BE2C (cell line): ENCODE measurements at regions not wholly inside any gene's neighbourhood (a gene's known extent, or its start where the extent isn't known, plus 50 kb on each side); places are given as distances from the start of the nearest gene placed in this dataset.

Experiments used
- DNase-seq: peaks from one replicate; pipeline ENCODE4 v3.0.0-alpha.2; 2020
- H3K27me3 ChIP-seq: fragments of 250-450 bp; sonication (Bioruptor Pico); 2 replicates; pipeline ENCODE4 v1.5.1; 2020; ENCODE audit warnings: mild to moderate bottlenecking
- H3K36me3 ChIP-seq: fragments of 250-450 bp; sonication (Bioruptor Pico); 2 replicates; pipeline ENCODE4 v1.5.1; 2020; ENCODE audit warnings: mild to moderate bottlenecking
- H3K4me1 ChIP-seq: fragments of 250-450 bp; sonication (Bioruptor Pico); 2 replicates; pipeline ENCODE4 v1.5.1; 2020
- H3K4me3 ChIP-seq: 2 replicates; pipeline ENCODE4 v1.5.1; 2011; ENCODE audit warnings: low read depth, low read length
- H3K9me3 ChIP-seq: fragments of 250-450 bp; sonication (Bioruptor Pico); 2 replicates; pipeline ENCODE4 v1.5.1; 2020
- TF ChIP-seq, protein P1 (sequence below): IDR thresholded peaks from 2 replicates; pipeline ENCODE4 v1.5.1; 2012; ENCODE audit warnings: mild to moderate bottlenecking, low read depth, low read length

DNA sequence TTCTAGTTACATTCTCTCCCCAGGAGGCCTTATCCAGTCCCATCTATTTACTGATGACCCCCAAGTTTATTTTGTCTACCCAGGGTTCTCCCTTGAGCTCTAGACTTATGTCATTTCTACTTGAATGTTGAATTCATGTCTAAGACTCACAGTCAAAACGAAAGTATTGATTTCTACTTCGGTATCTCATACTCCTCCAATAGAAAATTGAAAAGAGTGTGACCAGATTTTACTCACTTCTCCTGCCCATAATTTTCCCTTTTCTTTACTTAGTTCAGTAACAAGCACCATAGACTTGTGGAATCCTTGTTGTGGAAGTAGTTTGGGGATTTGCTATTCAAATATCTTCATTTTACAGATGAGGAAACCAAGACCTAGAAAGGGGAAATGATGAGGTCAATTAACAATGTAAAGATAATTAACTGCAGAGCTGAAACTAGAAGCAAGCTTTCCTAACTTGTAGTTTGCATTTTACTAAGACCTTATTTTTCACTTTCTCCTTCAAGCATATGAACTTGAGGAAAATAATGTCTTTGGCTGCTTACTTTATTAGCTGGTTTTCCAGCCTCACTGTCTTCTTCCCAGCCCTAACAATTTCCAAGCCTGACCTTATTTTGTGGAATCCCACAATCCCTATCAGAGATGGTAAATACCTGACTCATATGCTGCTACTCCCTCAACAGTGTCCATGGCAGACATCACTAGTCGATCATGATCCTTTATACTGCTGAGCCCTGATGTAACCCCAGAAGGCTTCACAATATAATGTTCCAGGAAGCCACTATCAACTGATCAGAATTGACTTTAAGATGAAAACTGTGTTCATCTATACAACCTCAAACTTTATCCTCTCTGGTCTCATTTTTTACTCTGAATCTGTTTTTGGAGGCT lies 123.9 kb upstream of the AGBL1 start:
- H3K4me1 ChIP-seq, result no peaks in the 10 kb centered on the region
- no peak for DNase-seq
- no peaks in the 10 kb centered on the region for H3K9me3 ChIP-seq
- H3K27me3 ChIP-seq, result peaks cover 3% of the 10 kb centered on the region; the same call in 1 of the 2 replicates
- TF ChIP-seq, protein P1, sequence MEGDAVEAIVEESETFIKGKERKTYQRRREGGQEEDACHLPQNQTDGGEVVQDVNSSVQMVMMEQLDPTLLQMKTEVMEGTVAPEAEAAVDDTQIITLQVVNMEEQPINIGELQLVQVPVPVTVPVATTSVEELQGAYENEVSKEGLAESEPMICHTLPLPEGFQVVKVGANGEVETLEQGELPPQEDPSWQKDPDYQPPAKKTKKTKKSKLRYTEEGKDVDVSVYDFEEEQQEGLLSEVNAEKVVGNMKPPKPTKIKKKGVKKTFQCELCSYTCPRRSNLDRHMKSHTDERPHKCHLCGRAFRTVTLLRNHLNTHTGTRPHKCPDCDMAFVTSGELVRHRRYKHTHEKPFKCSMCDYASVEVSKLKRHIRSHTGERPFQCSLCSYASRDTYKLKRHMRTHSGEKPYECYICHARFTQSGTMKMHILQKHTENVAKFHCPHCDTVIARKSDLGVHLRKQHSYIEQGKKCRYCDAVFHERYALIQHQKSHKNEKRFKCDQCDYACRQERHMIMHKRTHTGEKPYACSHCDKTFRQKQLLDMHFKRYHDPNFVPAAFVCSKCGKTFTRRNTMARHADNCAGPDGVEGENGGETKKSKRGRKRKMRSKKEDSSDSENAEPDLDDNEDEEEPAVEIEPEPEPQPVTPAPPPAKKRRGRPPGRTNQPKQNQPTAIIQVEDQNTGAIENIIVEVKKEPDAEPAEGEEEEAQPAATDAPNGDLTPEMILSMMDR, result no peak
- no peaks in the 10 kb centered on the region for H3K36me3 ChIP-seq
- no peak overlapping the region for H3K4me3 ChIP-seq

DNA sequence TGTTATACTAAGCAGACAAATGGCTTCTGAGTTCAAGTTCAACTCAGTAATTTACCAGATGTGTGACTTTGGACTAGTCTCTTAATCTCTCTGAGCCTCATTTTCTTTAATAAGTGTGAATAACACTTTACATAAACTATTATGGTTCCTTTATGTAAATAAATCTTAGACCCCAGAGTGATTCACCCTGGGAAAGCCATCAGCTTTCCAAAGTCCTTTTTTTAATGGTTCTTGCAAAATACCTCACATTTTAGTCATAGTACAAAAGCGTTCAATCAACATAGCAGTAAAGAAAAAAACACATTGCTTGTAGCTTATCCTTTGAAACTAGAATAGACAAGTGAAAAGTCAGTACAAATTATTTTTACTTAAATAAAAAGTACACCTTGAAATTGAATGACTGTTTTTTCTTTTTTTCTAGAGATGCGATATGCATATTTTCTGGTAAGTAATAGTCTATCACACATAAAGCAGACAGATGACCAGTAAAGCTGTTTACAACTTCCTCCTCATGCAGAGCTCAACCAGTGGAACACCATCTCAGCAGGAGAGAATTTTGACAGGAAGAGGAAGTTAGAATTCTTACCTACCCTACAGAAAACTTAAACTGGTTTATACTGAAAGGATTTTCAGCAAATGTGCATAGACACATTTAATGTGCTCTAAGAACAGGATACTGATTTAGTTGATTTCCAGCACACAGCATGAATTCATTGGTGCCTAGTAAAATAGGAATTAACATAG lies 123.0 kb upstream of the AGBL1 start:
- TF ChIP-seq, protein P1, result no peak
- no peaks in the 10 kb centered on the region for H3K4me1 ChIP-seq
- no peaks in the 10 kb centered on the region for H3K9me3 ChIP-seq
- H3K36me3 ChIP-seq, result no peaks in the 10 kb centered on the region
- H3K4me3 ChIP-seq, result no peak overlapping the region
- peaks cover 3% of the 10 kb centered on the region; the same call in 1 of the 2 replicates for H3K27me3 ChIP-seq
- no peak for DNase-seq

DNA sequence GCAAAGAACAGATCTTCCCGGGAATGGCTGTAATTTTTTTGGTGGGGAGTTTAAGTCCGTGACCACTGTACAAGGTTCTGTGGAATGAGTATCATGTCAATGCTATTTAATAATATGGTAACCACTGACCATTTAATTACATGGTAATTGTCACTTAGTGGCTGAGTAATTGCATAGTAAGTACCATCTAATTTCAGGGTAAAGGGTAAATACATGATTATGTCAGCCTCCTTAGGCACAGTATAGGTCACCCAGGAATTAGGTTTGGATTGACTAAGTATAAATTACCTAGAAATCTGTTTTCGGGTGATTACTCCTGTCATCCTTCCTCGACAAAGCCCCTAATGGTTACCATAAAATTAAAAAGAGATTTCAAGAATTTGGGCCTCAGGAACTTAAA lies 120.1 kb upstream of the AGBL1 start:
- DNase-seq, result no peak
- H3K4me1 ChIP-seq, result no peaks in the 10 kb centered on the region
- peaks cover 3% of the 10 kb centered on the region; the same call in 1 of the 2 replicates for H3K27me3 ChIP-seq
- no peak overlapping the region for H3K4me3 ChIP-seq
- TF ChIP-seq, protein P1, result no peak
- H3K36me3 ChIP-seq, result no peaks in the 10 kb centered on the region
- H3K9me3 ChIP-seq, result no peaks in the 10 kb centered on the region

DNA sequence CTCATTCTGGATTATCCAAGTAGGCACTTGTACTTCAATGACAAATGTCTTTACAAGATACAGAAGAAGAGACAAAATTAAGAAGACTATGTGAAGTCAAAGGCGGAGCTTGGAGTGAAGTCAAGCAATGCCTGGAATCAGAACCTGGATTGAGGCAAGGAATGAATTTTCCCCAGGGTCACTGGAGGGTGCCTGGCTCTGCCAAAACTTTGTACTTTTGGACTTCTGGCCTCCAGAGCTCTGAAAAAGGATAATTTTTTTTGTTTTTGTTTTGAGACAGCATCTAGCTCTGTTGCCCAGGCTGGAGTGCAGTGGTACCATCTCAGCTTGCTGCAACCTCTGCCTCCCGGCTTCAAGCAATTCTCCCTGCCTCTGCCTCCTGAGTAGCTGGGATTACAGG lies 119.3 kb upstream of the AGBL1 start:
- Histone ChIP-seq H3K36me3 (no peaks in the 10 kb centered on the region), H3K27me3 (peaks cover 3% of the 10 kb centered on the region; the same call in 1 of the 2 replicates), H3K9me3 (no peaks in the 10 kb centered on the region), H3K4me3 (no peak overlapping the region), H3K4me1 (no peaks in the 10 kb centered on the region)
- DNase-seq, result no peak
- TF ChIP-seq, protein P1, result no peak

DNA sequence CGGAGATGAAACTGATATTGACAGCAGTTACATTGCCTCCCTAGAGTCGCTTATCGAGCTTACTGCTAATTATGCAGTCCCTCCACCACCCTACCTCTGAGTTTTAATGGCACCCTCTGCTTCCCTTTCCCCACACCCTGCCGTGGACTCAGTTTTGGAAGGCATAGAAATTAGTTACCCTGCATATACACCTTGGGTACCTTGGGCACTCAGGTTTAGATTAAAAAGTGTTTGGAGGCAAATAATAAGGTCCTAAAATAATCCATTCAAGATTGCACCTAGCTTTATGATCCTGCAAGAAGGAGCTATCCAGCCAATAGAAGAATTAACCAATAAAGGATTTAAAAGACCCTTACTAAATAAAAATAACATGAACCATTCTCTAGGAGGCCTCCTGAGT lies 117.8 kb upstream of the AGBL1 start:
- peaks cover 3% of the 10 kb centered on the region; the same call in 1 of the 2 replicates for H3K27me3 ChIP-seq
- H3K9me3 ChIP-seq, result no peaks in the 10 kb centered on the region
- no peak overlapping the region for H3K4me3 ChIP-seq
- TF ChIP-seq, protein P1, result no peak
- no peaks in the 10 kb centered on the region for H3K4me1 ChIP-seq
- H3K36me3 ChIP-seq, result no peaks in the 10 kb centered on the region
- no peak for DNase-seq

DNA sequence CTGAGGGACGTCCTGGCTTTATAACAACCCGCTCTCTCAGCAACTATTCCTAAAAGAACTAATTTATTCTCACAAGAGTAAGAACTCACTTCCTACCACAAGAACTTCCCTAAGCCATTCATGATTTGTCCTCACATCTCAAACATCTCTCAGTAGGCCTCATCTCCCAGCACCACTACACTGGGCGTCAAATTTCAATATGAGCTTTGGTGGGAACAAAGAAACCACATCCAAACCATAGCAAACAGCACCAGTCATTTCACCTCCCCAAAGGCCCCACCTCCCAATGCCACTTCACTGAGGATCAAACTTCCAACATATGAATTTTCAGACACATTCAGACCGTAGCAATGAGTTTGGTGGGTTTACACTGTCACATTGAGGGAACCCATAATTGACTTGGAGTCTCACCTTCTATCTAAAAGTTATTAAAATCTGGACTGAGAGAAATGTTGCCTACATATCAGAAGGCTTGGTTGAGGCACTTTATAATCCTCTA lies 116.4 kb upstream of the AGBL1 start:
- DNase-seq, result no peak
- TF ChIP-seq, protein P1, result no peak
- H3K4me1 ChIP-seq, result no peaks in the 10 kb centered on the region
- H3K36me3 ChIP-seq, result no peaks in the 10 kb centered on the region
- no peak overlapping the region for H3K4me3 ChIP-seq
- peaks cover 3% of the 10 kb centered on the region; the same call in 1 of the 2 replicates for H3K27me3 ChIP-seq
- no peaks in the 10 kb centered on the region for H3K9me3 ChIP-seq
